Lower leg skin (tissue), 3 donors: ENCODE measurements at regions not wholly inside any gene's neighbourhood (a gene's known extent, or its start where the extent isn't known, plus 50 kb on each side); places are given as distances from the start of the nearest gene placed in this dataset.

Experiments used
- POLR2A ChIP-seq, 2 donors: fragments of 450-650 bp; IDR thresholded peaks; one replicate each; pipeline ENCODE4 v1.6.1; 2016 to 2017; ENCODE audit warnings: antibody characterized with exemption in 2 of 2, mild to moderate bottlenecking in 1 of 2, moderate library complexity in 1 of 2
- TF ChIP-seq, protein P1 (sequence below), 3 donors: fragments of 450-650 bp; IDR thresholded peaks; one replicate each; pipeline ENCODE4 v1.5.1; 2016; ENCODE audit warnings: antibody characterized with exemption in 3 of 3, mild to moderate bottlenecking in 3 of 3, moderate library complexity in 2 of 3

DNA sequence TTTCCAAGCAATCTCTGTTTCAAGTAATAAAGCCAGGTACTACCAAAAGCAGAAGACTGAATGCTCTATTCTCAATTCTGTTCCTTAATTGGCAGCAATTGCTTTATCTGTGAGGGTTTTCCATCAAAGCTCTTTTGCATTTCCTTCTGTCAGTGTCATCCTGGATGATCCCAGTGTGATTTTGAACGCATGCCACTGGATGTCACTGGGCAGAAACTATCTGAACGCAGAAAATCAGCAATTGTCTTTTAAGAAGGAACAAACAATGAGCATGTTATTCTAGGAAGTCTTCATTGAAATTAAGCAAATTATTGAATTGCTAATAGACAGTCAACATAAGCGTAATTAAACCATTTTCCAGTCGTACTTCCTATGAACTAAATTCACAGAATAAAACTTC, 259.0 kb upstream of the REG3G start:
- TF ChIP-seq, protein P1, sequence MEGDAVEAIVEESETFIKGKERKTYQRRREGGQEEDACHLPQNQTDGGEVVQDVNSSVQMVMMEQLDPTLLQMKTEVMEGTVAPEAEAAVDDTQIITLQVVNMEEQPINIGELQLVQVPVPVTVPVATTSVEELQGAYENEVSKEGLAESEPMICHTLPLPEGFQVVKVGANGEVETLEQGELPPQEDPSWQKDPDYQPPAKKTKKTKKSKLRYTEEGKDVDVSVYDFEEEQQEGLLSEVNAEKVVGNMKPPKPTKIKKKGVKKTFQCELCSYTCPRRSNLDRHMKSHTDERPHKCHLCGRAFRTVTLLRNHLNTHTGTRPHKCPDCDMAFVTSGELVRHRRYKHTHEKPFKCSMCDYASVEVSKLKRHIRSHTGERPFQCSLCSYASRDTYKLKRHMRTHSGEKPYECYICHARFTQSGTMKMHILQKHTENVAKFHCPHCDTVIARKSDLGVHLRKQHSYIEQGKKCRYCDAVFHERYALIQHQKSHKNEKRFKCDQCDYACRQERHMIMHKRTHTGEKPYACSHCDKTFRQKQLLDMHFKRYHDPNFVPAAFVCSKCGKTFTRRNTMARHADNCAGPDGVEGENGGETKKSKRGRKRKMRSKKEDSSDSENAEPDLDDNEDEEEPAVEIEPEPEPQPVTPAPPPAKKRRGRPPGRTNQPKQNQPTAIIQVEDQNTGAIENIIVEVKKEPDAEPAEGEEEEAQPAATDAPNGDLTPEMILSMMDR (IDR thresholded peaks at IDR 0.05): no peak
- TF ChIP-seq POLR2A (IDR thresholded peaks at IDR 0.05): no peak
